Activated B cell treated with CpG ODN at 0.5 μM for 24 hours (primary cell): ENCODE measurements at regions not wholly inside any gene's neighbourhood (a gene's known extent, or its start where the extent isn't known, plus 50 kb on each side); places are given as distances from the start of the nearest gene placed in this dataset.

ENCODE experiments used
- ATAC-seq: fragments of 200-7000 bp; cut with Tn5 transposase; one replicate; pipeline ENCODE4 v1.10.0; 2021; ENCODE audit warnings: low read depth, mild to moderate bottlenecking, moderate library complexity
- CTCF ChIA-PET: fragments of 350-600 bp; sonication (Branson Sonifier 250); formaldehyde crosslinking; loops from one replicate; lab custom pipeline; 2021; ENCODE audit warnings: antibody characterized with exemption; lab: Charles Lee
- POLR2A ChIA-PET: fragments of 350-600 bp; sonication (Branson Sonifier 250); formaldehyde crosslinking; loops from one replicate; lab custom pipeline; 2021; ENCODE audit warnings: antibody characterized with exemption; lab: Charles Lee
- DNase-seq: peaks from one replicate; pipeline ENCODE4 v3.0.0; 2022
- H3K27ac Mint-ChIP-seq: one replicate; pipeline ENCODE4 v1.8.0; 2020; ENCODE audit warnings: mixed read lengths
- H3K27me3 Mint-ChIP-seq: one replicate; pipeline ENCODE4 v1.8.0; 2021; ENCODE audit warnings: mixed read lengths
- H3K36me3 Mint-ChIP-seq: one replicate; pipeline ENCODE4 v1.8.0; 2021; ENCODE audit warnings: low read depth, mixed read lengths
- H3K4me1 Mint-ChIP-seq: one replicate; pipeline ENCODE4 v1.8.0; 2021; ENCODE audit warnings: mixed read lengths
- H3K4me3 Mint-ChIP-seq: one replicate; pipeline ENCODE4 v1.8.0; 2020; ENCODE audit warnings: mild to moderate bottlenecking, mixed read lengths
- H3K9me3 Mint-ChIP-seq: one replicate; pipeline ENCODE4 v1.8.0; 2020; ENCODE audit warnings: mixed read lengths
- CTCF ChIP-seq: fragments of 200-600 bp; IDR thresholded peaks from one replicate; pipeline ENCODE4 v1.8.0; 2022; ENCODE audit warnings: antibody characterized with exemption, mild to moderate bottlenecking
- intact Hi-C: fragments of 100-400 bp; cut with micrococcal nuclease; formaldehyde crosslinking; loops from one replicate; pipeline ENCODE4 v1.15.1; 2024

DNA sequence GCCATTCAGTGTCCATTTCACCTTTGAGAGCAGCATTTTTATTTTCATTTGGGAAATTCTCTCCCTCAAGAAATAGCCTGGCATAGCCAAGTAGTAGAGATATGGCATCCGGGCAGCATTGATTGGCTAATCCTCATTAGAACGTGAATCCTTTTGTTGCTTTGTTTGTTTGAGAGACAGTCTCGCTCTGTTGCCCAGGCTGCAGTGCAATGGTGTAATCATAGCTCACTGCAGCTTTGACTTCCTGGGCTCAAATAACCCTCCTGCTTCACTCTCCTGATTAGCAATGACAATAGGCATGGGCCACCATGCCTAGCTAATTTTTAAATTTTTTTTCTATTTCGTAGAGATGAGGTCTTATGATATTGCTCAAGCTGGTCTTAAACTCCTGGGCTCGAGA lies 1174.9 kb upstream of the AUTS2 start:
- Mint-ChIP-seq H3K27me3 (no peaks in the 10 kb centered on the region), H3K9me3 (peaks cover 6% of the 10 kb centered on the region), H3K27ac (no peak overlapping the region), H3K36me3 (no peaks in the 10 kb centered on the region), H3K4me1 (no peaks in the 10 kb centered on the region), H3K4me3 (no peak overlapping the region)
- ChIA-PET CTCF (no interaction called here), POLR2A (no interaction called here)
- DNase-seq (no peak), ATAC-seq (no peak)
- intact Hi-C loops = no loop called here
- no peak for TF ChIP-seq CTCF

GRCh38 chr7:68424658-68425297 lies 1173.5 kb upstream of the AUTS2 start:
- Mint-ChIP-seq H3K4me3 (no peak overlapping the region), H3K9me3 (peaks cover 6% of the 10 kb centered on the region), H3K27ac (no peak overlapping the region), H3K4me1 (no peaks in the 10 kb centered on the region), H3K27me3 (no peaks in the 10 kb centered on the region), H3K36me3 (no peaks in the 10 kb centered on the region)
- intact Hi-C loops = no loop called here
- no peak for ATAC-seq
- TF ChIP-seq CTCF = no peak
- POLR2A ChIA-PET = no interaction called here
- no peak for DNase-seq
- CTCF ChIA-PET = no interaction called here

DNA sequence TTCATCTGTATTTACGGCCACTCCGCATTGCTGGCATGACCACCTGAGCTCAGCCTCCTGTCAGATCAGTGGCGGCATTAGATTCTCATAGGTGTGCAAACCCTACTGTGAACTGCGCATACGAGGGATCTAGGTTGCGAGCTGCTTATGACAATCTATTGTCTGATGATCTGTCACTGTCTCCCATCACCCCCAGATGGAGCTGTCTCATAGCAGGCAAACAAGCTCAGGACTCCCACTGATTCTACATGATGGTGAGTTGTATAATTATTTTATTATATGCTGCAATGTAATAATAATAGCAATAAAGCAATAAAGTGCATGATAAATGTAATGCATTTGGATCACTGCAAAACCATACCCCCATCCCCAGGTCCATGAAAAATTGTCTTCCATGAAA lies 1172.9 kb upstream of the AUTS2 start:
- no peak for DNase-seq
- ATAC-seq = no peak
- Mint-ChIP-seq H3K4me1 (no peaks in the 10 kb centered on the region), H3K27me3 (no peaks in the 10 kb centered on the region), H3K4me3 (no peak overlapping the region), H3K36me3 (no peaks in the 10 kb centered on the region), H3K27ac (no peak overlapping the region), H3K9me3 (peaks cover 6% of the 10 kb centered on the region)
- ChIA-PET POLR2A (no interaction called here), CTCF (no interaction called here)
- TF ChIP-seq CTCF = no peak
- intact Hi-C loops = no loop called here

- ChIA-PET POLR2A (no interaction called here), CTCF (no interaction called here)
- TF ChIP-seq CTCF = no peak
- Mint-ChIP-seq H3K27me3 (no peaks in the 10 kb centered on the region), H3K4me1 (no peaks in the 10 kb centered on the region), H3K4me3 (no peak overlapping the region), H3K36me3 (no peaks in the 10 kb centered on the region), H3K27ac (no peak overlapping the region), H3K9me3 (peaks cover 4% of the 10 kb centered on the region)
- ATAC-seq (no peak), DNase-seq (no peak)
- intact Hi-C loops = no loop called here
Observed at GRCh38 chr7:68429411-68430117, 1168.7 kb upstream of the AUTS2 start.

- Mint-ChIP-seq H3K4me3 (no peak overlapping the region), H3K36me3 (no peaks in the 10 kb centered on the region), H3K4me1 (no peaks in the 10 kb centered on the region), H3K9me3 (peaks cover 12% of the 10 kb centered on the region), H3K27me3 (no peaks in the 10 kb centered on the region), H3K27ac (no peak overlapping the region)
- DNase-seq (no peak), ATAC-seq (no peak)
- POLR2A ChIA-PET = no interaction called here
- CTCF ChIA-PET = no interaction called here
- no peak for TF ChIP-seq CTCF
- intact Hi-C loops = no loop called here
Observed at GRCh38 chr7:68432585-68432984, 1165.7 kb upstream of the AUTS2 start.
